Thymus (tissue), 11 donors: ENCODE measurements at regions not wholly inside any gene's neighbourhood (a gene's known extent, or its start where the extent isn't known, plus 50 kb on each side); places are given as distances from the start of the nearest gene placed in this dataset.

Experiments used
- DNase-seq, 9 donors: peaks; one replicate each; pipeline ENCODE4 v3.0.0-alpha.2; 2013; ENCODE audit warnings: low spot score in 9 of 9, low read depth in 6 of 9, missing footprints in 1 of 9
- H3K27ac ChIP-seq, 2 donors: one replicate each; pipeline ENCODE4 v1.5.1; 2013; ENCODE audit warnings: control low read depth in 1 of 2, low read depth in 1 of 2, low read length in 1 of 2, mild to moderate bottlenecking in 1 of 2, moderate library complexity in 1 of 2
- H3K27me3 ChIP-seq, 2 donors: one replicate each; pipeline ENCODE4 v1.5.1; 2013; ENCODE audit warnings: low read length in 1 of 2; ENCODE audit not compliant: control insufficient read depth in 2 of 2, insufficient read depth in 1 of 2
- H3K36me3 ChIP-seq, 2 donors: one replicate each; pipeline ENCODE4 v1.5.1; 2013; ENCODE audit warnings: low read length in 1 of 2, mild to moderate bottlenecking in 1 of 2, moderate library complexity in 1 of 2; ENCODE audit not compliant: control insufficient read depth in 2 of 2, insufficient read depth in 2 of 2
- H3K4me1 ChIP-seq, 2 donors: one replicate each; pipeline ENCODE4 v1.5.1; 2013; ENCODE audit warnings: low read length in 2 of 2; ENCODE audit not compliant: control insufficient read depth in 2 of 2, insufficient read depth in 2 of 2
- H3K4me3 ChIP-seq, 2 donors: one replicate each; pipeline ENCODE4 v1.5.1; 2013; ENCODE audit warnings: low read length in 2 of 2, control low read depth in 1 of 2, mild to moderate bottlenecking in 1 of 2
- H3K9me3 ChIP-seq, 2 donors: one replicate each; pipeline ENCODE4 v1.5.1; 2013; ENCODE audit warnings: low read length in 1 of 2, mild to moderate bottlenecking in 1 of 2; ENCODE audit not compliant: control insufficient read depth in 2 of 2, insufficient read depth in 1 of 2
- WGBS: extraction: QIAGEN DNeasy Blood & Tissue Kit; methylation state at CpG from one replicate; pipeline ENCODE4 v1.1.7; 2013; 5-methylcytosine and 5-hydroxymethylcytosine counted together
- donor health status: healthy.

GRCh38 chr6:20348041-20348440, 53.6 kb upstream of the E2F3 start:
- DNase-seq: no peak
- 95% methylated on average over 3 of the region's 3 CpGs for WGBS
- Histone ChIP-seq H3K4me1 (no peaks in the 10 kb centered on the region), H3K9me3 (no peaks in the 10 kb centered on the region), H3K27me3 (no peaks in the 10 kb centered on the region), H3K36me3 (no peaks in the 10 kb centered on the region), H3K4me3 (no peak overlapping the region), H3K27ac (no peak overlapping the region)

- Histone ChIP-seq H3K4me3 (no peak overlapping the region), H3K36me3 (no peaks in the 10 kb centered on the region), H3K9me3 (no peaks in the 10 kb centered on the region), H3K4me1 (no peaks in the 10 kb centered on the region), H3K27me3 (no peaks in the 10 kb centered on the region), H3K27ac (no peak overlapping the region)
- 95% methylated on average over 4 of the region's 4 CpGs for WGBS
- DNase-seq: no peak
Observed at GRCh38 chr6:20349225-20349624, 52.5 kb upstream of the E2F3 start.

- Histone ChIP-seq H3K4me3 (no peak overlapping the region), H3K36me3 (no peaks in the 10 kb centered on the region), H3K27ac (no peak overlapping the region), H3K9me3 (no peaks in the 10 kb centered on the region), H3K27me3 (no peaks in the 10 kb centered on the region), H3K4me1 (no peaks in the 10 kb centered on the region)
- 96% methylated on average over 2 of the region's 2 CpGs for WGBS
- no peak for DNase-seq
Observed at GRCh38 chr6:20350215-20350614, 51.5 kb upstream of the E2F3 start.

GRCh38 chr6:20351534-20351933, 50.1 kb upstream of the E2F3 start:
- 94% methylated on average over 4 of the region's 4 CpGs for WGBS
- H3K36me3 ChIP-seq: no peaks in the 10 kb centered on the region
- no peak overlapping the region for H3K27ac ChIP-seq
- no peak for DNase-seq
- no peaks in the 10 kb centered on the region for H3K4me1 ChIP-seq
- no peak overlapping the region for H3K4me3 ChIP-seq
- no peaks in the 10 kb centered on the region for H3K27me3 ChIP-seq
- H3K9me3 ChIP-seq: no peaks in the 10 kb centered on the region
